Fibroblast of villous mesenchyme (primary cell): ENCODE measurements at regions not wholly inside any gene's neighbourhood (a gene's known extent, or its start where the extent isn't known, plus 50 kb on each side); places are given as distances from the start of the nearest gene placed in this dataset.

Source experiments
- DNase-seq: peaks from one replicate; pipeline ENCODE4 v3.0.0-alpha.2; 2010; ENCODE audit warnings: low read depth
- H3K4me3 ChIP-seq: 2 replicates; pipeline ENCODE4 v1.5.1; 2011; ENCODE audit warnings: low read depth, mild to moderate bottlenecking, low read length
- CTCF ChIP-seq: IDR thresholded peaks from 2 replicates; pipeline ENCODE4 v1.5.1; 2012; ENCODE audit warnings: low read depth, mild to moderate bottlenecking, low read length; ENCODE audit not compliant: insufficient read depth

GRCh38 chr18:52222211-52222610 is 117.8 kb upstream of the DCC start:
- TF ChIP-seq CTCF = no peak
- no peak overlapping the region for H3K4me3 ChIP-seq
- no peak for DNase-seq

GRCh38 chr18:52227536-52227935 is 112.5 kb upstream of the DCC start:
- TF ChIP-seq CTCF = no peak
- DNase-seq = no peak
- H3K4me3 ChIP-seq = no peak overlapping the region

GRCh38 chr18:52228166-52228565 is 111.8 kb upstream of the DCC start:
- no peak for DNase-seq
- no peak for TF ChIP-seq CTCF
- H3K4me3 ChIP-seq = no peak overlapping the region

GRCh38 chr18:52236131-52236530 is 103.9 kb upstream of the DCC start:
- no peak overlapping the region for H3K4me3 ChIP-seq
- no peak for DNase-seq
- no peak for TF ChIP-seq CTCF

- DNase-seq = no peak
- no peak for TF ChIP-seq CTCF
- no peak overlapping the region for H3K4me3 ChIP-seq
These were observed 102.4 kb upstream of the DCC start for GRCh38 chr18:52237551-52237950.

- no peak for DNase-seq
- no peak for TF ChIP-seq CTCF
These were observed 97.3 kb upstream of the DCC start for GRCh38 chr18:52242711-52243110.

GRCh38 chr18:52244658-52245057 is 95.3 kb upstream of the DCC start:
- no peak for TF ChIP-seq CTCF
- DNase-seq = no peak
- H3K4me3 ChIP-seq = no peak overlapping the region

More at GRCh38 chr18:52242711-52243110, 97.3 kb upstream of the DCC start:
- no peak overlapping the region for H3K4me3 ChIP-seq
